Muscle layer of colon (tissue), 2 donors: ENCODE measurements at regions not wholly inside any gene's neighbourhood (a gene's known extent, or its start where the extent isn't known, plus 50 kb on each side); places are given as distances from the start of the nearest gene placed in this dataset.

Experiments used
- H3K27ac ChIP-seq: one replicate; pipeline ENCODE4 v1.7.0; 2013; ENCODE audit warnings: low read depth, mild to moderate bottlenecking, low read length, moderate library complexity
- H3K27me3 ChIP-seq, 2 donors: one replicate each; pipeline ENCODE4 v1.7.0; 2013; ENCODE audit warnings: low read length in 2 of 2, mild to moderate bottlenecking in 2 of 2; ENCODE audit not compliant: insufficient read depth in 2 of 2, control insufficient read depth in 1 of 2
- H3K36me3 ChIP-seq: one replicate; pipeline ENCODE4 v1.7.0; 2013; ENCODE audit warnings: mild to moderate bottlenecking, low read length; ENCODE audit not compliant: insufficient read depth
- H3K4me1 ChIP-seq: one replicate; pipeline ENCODE4 v1.7.0; 2013; ENCODE audit warnings: mild to moderate bottlenecking, low read length; ENCODE audit not compliant: insufficient read depth
- H3K4me3 ChIP-seq, 2 donors: one replicate each; pipeline ENCODE4 v1.7.0; 2013; ENCODE audit warnings: low read length in 2 of 2, low read depth in 1 of 2, mild to moderate bottlenecking in 1 of 2, moderate library complexity in 1 of 2
- H3K9ac ChIP-seq: one replicate; pipeline ENCODE4 v1.7.0; 2013; ENCODE audit warnings: low read length
- H3K9me3 ChIP-seq: one replicate; pipeline ENCODE4 v1.7.0; 2013; ENCODE audit warnings: mild to moderate bottlenecking, low read length
- donor health status: abdominal sarcoma.
- donor health status: Adenocarcinoma of cecum.

- H3K36me3 ChIP-seq = peaks cover 4% of the 10 kb centered on the region
- H3K27me3 ChIP-seq = no peaks in the 10 kb centered on the region
Measured at GRCh38 chr20:19807946-19808330, 49.9 kb downstream of the RIN2 start.

GRCh38 chr20:19808498-19808897 is 50.4 kb downstream of the RIN2 start:
- H3K9ac ChIP-seq = no peak overlapping the region
- H3K9me3 ChIP-seq = no peaks in the 10 kb centered on the region
- H3K4me3 ChIP-seq = no peak overlapping the region
- peaks cover 16% of the 10 kb centered on the region for H3K4me1 ChIP-seq
- H3K27ac ChIP-seq = no peak overlapping the region
- H3K27me3 ChIP-seq = no peaks in the 10 kb centered on the region
- no peaks in the 10 kb centered on the region for H3K36me3 ChIP-seq

More at GRCh38 chr20:19807946-19808330, 49.9 kb downstream of the RIN2 start:
- Histone ChIP-seq H3K4me3 (no peak overlapping the region), H3K9ac (no peak overlapping the region), H3K27ac (no peak overlapping the region), H3K4me1 (peaks cover 16% of the 10 kb centered on the region), H3K9me3 (no peaks in the 10 kb centered on the region)

- no peak overlapping the region for H3K4me3 ChIP-seq
- no peak overlapping the region for H3K27ac ChIP-seq
- H3K9me3 ChIP-seq = no peaks in the 10 kb centered on the region
- H3K9ac ChIP-seq = no peak overlapping the region
- H3K36me3 ChIP-seq = no peaks in the 10 kb centered on the region
- H3K4me1 ChIP-seq = peaks cover 21% of the 10 kb centered on the region
- H3K27me3 ChIP-seq = no peaks in the 10 kb centered on the region
Measured at GRCh38 chr20:19809505-19809904, 51.4 kb downstream of the RIN2 start.

GRCh38 chr20:19811231-19811630 is 53.2 kb downstream of the RIN2 start:
- Histone ChIP-seq H3K9me3 (no peaks in the 10 kb centered on the region), H3K27ac (no peak overlapping the region), H3K4me3 (no peak overlapping the region), H3K4me1 (peaks cover 28% of the 10 kb centered on the region), H3K27me3 (no peaks in the 10 kb centered on the region), H3K36me3 (no peaks in the 10 kb centered on the region), H3K9ac (no peak overlapping the region)

GRCh38 chr20:19812056-19812455 is 54.0 kb downstream of the RIN2 start:
- no peak overlapping the region for H3K27ac ChIP-seq
- peaks cover 23% of the 10 kb centered on the region for H3K4me1 ChIP-seq
- H3K9ac ChIP-seq = no peak overlapping the region
- H3K4me3 ChIP-seq = no peak overlapping the region
- H3K9me3 ChIP-seq = no peaks in the 10 kb centered on the region
- no peaks in the 10 kb centered on the region for H3K27me3 ChIP-seq
- no peaks in the 10 kb centered on the region for H3K36me3 ChIP-seq

GRCh38 chr20:19812696-19813095 is 54.6 kb downstream of the RIN2 start:
- Histone ChIP-seq H3K4me3 (no peak overlapping the region), H3K27ac (no peak overlapping the region), H3K4me1 (peaks cover 17% of the 10 kb centered on the region), H3K27me3 (no peaks in the 10 kb centered on the region), H3K9me3 (no peaks in the 10 kb centered on the region), H3K36me3 (no peaks in the 10 kb centered on the region), H3K9ac (no peak overlapping the region)

GRCh38 chr20:19813846-19814640 is 56.0 kb downstream of the RIN2 start:
- no peak overlapping the region for H3K4me3 ChIP-seq
- no peak overlapping the region for H3K9ac ChIP-seq
- no peaks in the 10 kb centered on the region for H3K27me3 ChIP-seq

GRCh38 chr20:19815553-19815991 is 57.5 kb downstream of the RIN2 start:
- no peak overlapping the region for H3K27ac ChIP-seq
- H3K36me3 ChIP-seq = no peaks in the 10 kb centered on the region
- H3K9me3 ChIP-seq = no peaks in the 10 kb centered on the region
- H3K4me1 ChIP-seq = peaks cover 14% of the 10 kb centered on the region
- H3K4me3 ChIP-seq = no peak overlapping the region
- H3K9ac ChIP-seq = no peak overlapping the region
- H3K27me3 ChIP-seq = no peaks in the 10 kb centered on the region

More at GRCh38 chr20:19813846-19814640, 56.0 kb downstream of the RIN2 start:
- Histone ChIP-seq H3K36me3 (no peaks in the 10 kb centered on the region), H3K9me3 (no peaks in the 10 kb centered on the region), H3K27ac (no peak overlapping the region), H3K4me1 (peaks cover 14% of the 10 kb centered on the region)

GRCh38 chr20:19816386-19816785 is 58.3 kb downstream of the RIN2 start:
- Histone ChIP-seq H3K9ac (no peak overlapping the region), H3K36me3 (no peaks in the 10 kb centered on the region), H3K4me3 (no peak overlapping the region), H3K27ac (no peak overlapping the region), H3K27me3 (no peaks in the 10 kb centered on the region), H3K4me1 (peaks cover 14% of the 10 kb centered on the region), H3K9me3 (no peaks in the 10 kb centered on the region)

- H3K4me1 ChIP-seq = peaks cover 14% of the 10 kb centered on the region
- H3K27ac ChIP-seq = no peak overlapping the region
- no peaks in the 10 kb centered on the region for H3K36me3 ChIP-seq
- H3K9ac ChIP-seq = no peak overlapping the region
- H3K4me3 ChIP-seq = no peak overlapping the region
- no peaks in the 10 kb centered on the region for H3K27me3 ChIP-seq
- no peaks in the 10 kb centered on the region for H3K9me3 ChIP-seq
Measured at GRCh38 chr20:19817017-19817416, 59.0 kb downstream of the RIN2 start.

GRCh38 chr20:19819149-19819548 is 61.1 kb downstream of the RIN2 start:
- peaks cover 10% of the 10 kb centered on the region for H3K4me1 ChIP-seq
- no peak overlapping the region for H3K4me3 ChIP-seq
- no peaks in the 10 kb centered on the region for H3K27me3 ChIP-seq
- no peaks in the 10 kb centered on the region for H3K9me3 ChIP-seq
- no peaks in the 10 kb centered on the region for H3K36me3 ChIP-seq
- H3K27ac ChIP-seq = no peak overlapping the region
- H3K9ac ChIP-seq = no peak overlapping the region
